ENCODE measurements at regions not wholly inside any gene's neighbourhood (a gene's known extent, or its start where the extent isn't known, plus 50 kb on each side); places are given as distances from the start of the nearest gene placed in this dataset.

GRCh38 chr10:52571516-52572182 is 200.9 kb downstream of the MBL2 start:
- WGBS: 94% methylated on average over 3 of the region's 3 CpGs
- H3K9me3 ChIP-seq (ENCODE audit: control insufficient read depth in 4 of 4, low read length in 3 of 4): no peaks in the 10 kb centered on the region
- H3K36me3 ChIP-seq (ENCODE audit: control insufficient read depth in 4 of 4, insufficient read depth in 3 of 4, low read depth in 1 of 4, low read length in 3 of 4): no peaks in the 10 kb centered on the region
- TF ChIP-seq HNF4A (conservative IDR thresholded peaks at IDR 0.05) (no peak), RAD21 (IDR thresholded peaks at IDR 0.05) (no peak), YY1 (IDR thresholded peaks at IDR 0.05) (no peak), ATF3 (IDR thresholded peaks at IDR 0.05) (no peak), SP1 (IDR thresholded peaks at IDR 0.05) (no peak), RXRA (IDR thresholded peaks at IDR 0.05) (no peak), CTCF (IDR thresholded peaks at IDR 0.05; ENCODE audit: low read depth, low read length, missing input control) (no peak), HNF4G (IDR thresholded peaks at IDR 0.05) (no peak), EGR1 (IDR thresholded peaks at IDR 0.05; ENCODE audit: low read depth in 2 of 2) (no peak)
- TF ChIP-seq, protein P1, sequence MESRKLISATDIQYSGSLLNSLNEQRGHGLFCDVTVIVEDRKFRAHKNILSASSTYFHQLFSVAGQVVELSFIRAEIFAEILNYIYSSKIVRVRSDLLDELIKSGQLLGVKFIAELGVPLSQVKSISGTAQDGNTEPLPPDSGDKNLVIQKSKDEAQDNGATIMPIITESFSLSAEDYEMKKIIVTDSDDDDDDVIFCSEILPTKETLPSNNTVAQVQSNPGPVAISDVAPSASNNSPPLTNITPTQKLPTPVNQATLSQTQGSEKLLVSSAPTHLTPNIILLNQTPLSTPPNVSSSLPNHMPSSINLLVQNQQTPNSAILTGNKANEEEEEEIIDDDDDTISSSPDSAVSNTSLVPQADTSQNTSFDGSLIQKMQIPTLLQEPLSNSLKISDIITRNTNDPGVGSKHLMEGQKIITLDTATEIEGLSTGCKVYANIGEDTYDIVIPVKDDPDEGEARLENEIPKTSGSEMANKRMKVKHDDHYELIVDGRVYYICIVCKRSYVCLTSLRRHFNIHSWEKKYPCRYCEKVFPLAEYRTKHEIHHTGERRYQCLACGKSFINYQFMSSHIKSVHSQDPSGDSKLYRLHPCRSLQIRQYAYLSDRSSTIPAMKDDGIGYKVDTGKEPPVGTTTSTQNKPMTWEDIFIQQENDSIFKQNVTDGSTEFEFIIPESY (IDR thresholded peaks at IDR 0.05): no peak
- no peaks in the 10 kb centered on the region for H3K4me1 ChIP-seq (ENCODE audit: control insufficient read depth in 4 of 4, insufficient read depth in 4 of 4, low read length in 3 of 4)
- peaks cover 0 to 3% (median 0%) of the 10 kb centered on the region in 4 donors for H3K27me3 ChIP-seq (ENCODE audit: control insufficient read depth in 4 of 4, insufficient read depth in 4 of 4, low read length in 3 of 4)
- H3K27ac ChIP-seq (ENCODE audit: low read depth in 1 of 2, low read length in 2 of 2): no peak overlapping the region
- no peak overlapping the region for H3K4me3 ChIP-seq (ENCODE audit: low read depth in 1 of 3, low read length in 3 of 3)
- H3K9ac ChIP-seq (ENCODE audit: low read depth in 1 of 2, low read length in 2 of 2): no peak overlapping the region
- DNase-seq (ENCODE audit: low spot score): no peak

DNA sequence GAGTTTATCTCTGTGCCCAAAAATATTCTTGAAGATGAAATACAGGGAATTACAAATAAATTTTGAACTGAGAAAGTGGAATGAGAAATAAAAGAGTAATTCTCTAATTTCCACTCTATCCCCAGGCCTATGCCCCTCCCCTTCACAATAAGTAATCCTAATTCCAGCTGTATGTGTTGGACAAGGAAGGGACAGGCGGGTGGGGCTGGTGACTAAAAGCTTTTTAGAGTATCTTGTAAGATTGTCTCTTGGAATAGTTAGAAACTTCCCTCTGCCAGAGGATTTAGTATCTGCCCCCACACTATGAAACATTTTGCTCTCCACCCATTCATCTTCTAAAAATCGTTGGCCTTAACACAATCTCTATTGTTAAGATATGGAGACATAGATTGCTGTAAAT is 199.2 kb downstream of the MBL2 start:
- Histone ChIP-seq H3K4me1 (ENCODE audit: control insufficient read depth in 4 of 4, insufficient read depth in 4 of 4, low read length in 3 of 4) (no peaks in the 10 kb centered on the region), H3K9ac (ENCODE audit: low read depth in 1 of 2, low read length in 2 of 2) (no peak overlapping the region), H3K9me3 (ENCODE audit: control insufficient read depth in 4 of 4, low read length in 3 of 4) (no peaks in the 10 kb centered on the region), H3K27me3 (ENCODE audit: control insufficient read depth in 4 of 4, insufficient read depth in 4 of 4, low read length in 3 of 4) (peaks cover 0 to 3% (median 0%) of the 10 kb centered on the region in 4 donors), H3K36me3 (ENCODE audit: control insufficient read depth in 4 of 4, insufficient read depth in 3 of 4, low read depth in 1 of 4, low read length in 3 of 4) (no peaks in the 10 kb centered on the region), H3K27ac (ENCODE audit: low read depth in 1 of 2, low read length in 2 of 2) (no peak overlapping the region), H3K4me3 (ENCODE audit: low read depth in 1 of 3, low read length in 3 of 3) (no peak overlapping the region)
- 42% methylated on average over 2 of the region's 2 CpGs for WGBS
- no peak for DNase-seq (ENCODE audit: low spot score)
- TF ChIP-seq EGR1 (IDR thresholded peaks at IDR 0.05; ENCODE audit: low read depth in 2 of 2): no peak
- no peak for TF ChIP-seq HNF4A (conservative IDR thresholded peaks at IDR 0.05)
- no peak for TF ChIP-seq HNF4G (IDR thresholded peaks at IDR 0.05)
- TF ChIP-seq GABPA (IDR thresholded peaks at IDR 0.05 in 1 of 2, conservative IDR thresholded peaks at IDR 0.05 in 1 of 2): no peak
- no peak for TF ChIP-seq RAD21 (IDR thresholded peaks at IDR 0.05)
- TF ChIP-seq JUND (IDR thresholded peaks at IDR 0.05): no peak
- no peak for TF ChIP-seq ATF3 (IDR thresholded peaks at IDR 0.05)
- TF ChIP-seq, protein P1 (IDR thresholded peaks at IDR 0.05): no peak
- TF ChIP-seq SP1 (IDR thresholded peaks at IDR 0.05): no peak
- no peak for TF ChIP-seq REST (IDR thresholded peaks at IDR 0.05)
- TF ChIP-seq NR2F2 (IDR thresholded peaks at IDR 0.05): no peak
